Hepatic stellate cell (primary cell): ENCODE measurements at regions not wholly inside any gene's neighbourhood (a gene's known extent, or its start where the extent isn't known, plus 50 kb on each side); places are given as distances from the start of the nearest gene placed in this dataset.

Experiments
- DNase-seq: peaks from one replicate; pipeline ENCODE4 v3.0.0; 2011; ENCODE audit warnings: low spot score

GRCh38 chr11:70028147-70028855 is 49.8 kb upstream of the ANO1 start:
- DNase-seq: no peak
